K562 (cell line): ENCODE measurements at regions not wholly inside any gene's neighbourhood (a gene's known extent, or its start where the extent isn't known, plus 50 kb on each side); places are given as distances from the start of the nearest gene placed in this dataset.

Source experiments
- BHLHE40 ChIP-seq: IDR thresholded peaks from 2 replicates; pipeline ENCODE4 v1.6.1; 2011; ENCODE audit warnings: low read length, improper control_type of control experiment
- KAT2B ChIP-seq: IDR thresholded peaks from one replicate; pipeline ENCODE4 v1.6.1; 2012; ENCODE audit warnings: low read depth, mild to moderate bottlenecking, control low read depth, inconsistent platforms, low read length, moderate library complexity
- NELFE ChIP-seq: IDR thresholded peaks from 2 replicates; pipeline ENCODE4 v1.6.1; 2011; ENCODE audit warnings: mild to moderate bottlenecking; ENCODE audit not compliant: insufficient read depth, insufficient read length
- NFIC ChIP-seq: fragments of 450-650 bp; IDR thresholded peaks from 2 replicates; pipeline ENCODE4 v1.6.1; 2017; ENCODE audit warnings: mild to moderate bottlenecking, inconsistent platforms
- POLR2A ChIP-seq: fragments of 450-650 bp; conservative IDR thresholded peaks from 2 replicates; pipeline ENCODE4 v1.6.1; 2016
- SIN3A ChIP-seq, 2 experiments: fragments of 150-350 bp in 1 of 2; IDR thresholded peaks; 2 replicates each; pipeline ENCODE4 v1.6.1; 2011 to 2016; ENCODE audit warnings: borderline replicate concordance in 2 of 2, low read depth in 2 of 2, low read length in 2 of 2, mild to moderate bottlenecking in 2 of 2, moderate library complexity in 2 of 2; ENCODE audit not compliant: control insufficient read depth in 1 of 2
- USF1 ChIP-seq: sonication (generic); formaldehyde crosslinking; IDR thresholded peaks from 2 replicates; pipeline ENCODE4 v1.9.0; 2022; ENCODE audit warnings: mild to moderate bottlenecking, missing genetic modification reagents
- ZNF583 ChIP-seq: fragments of 250-450 bp; sonication (Bioruptor Pico); IDR thresholded peaks from 2 replicates; pipeline ENCODE4 v1.4.0; 2020
- TF ChIP-seq, protein P1 (sequence below): fragments of 250-450 bp; sonication (Bioruptor Pico); IDR thresholded peaks from 2 replicates; pipeline ENCODE4 v1.8.0; 2022; ENCODE audit warnings: moderate library complexity, mild to moderate bottlenecking, inconsistent platforms
- TF ChIP-seq, protein P2 (sequence below), 3 experiments: IDR thresholded peaks in 2 of 3; conservative IDR thresholded peaks in 1 of 3; 2 replicates each; pipeline ENCODE4 v1.5.1; 2011 to 2012; ENCODE audit warnings: low read length in 3 of 3, mild to moderate bottlenecking in 3 of 3, control low read depth in 2 of 3, improper control_type of control experiment in 1 of 3, inconsistent platforms in 1 of 3, low read depth in 1 of 3, mixed read lengths in 1 of 3, moderate library complexity in 1 of 3; ENCODE audit not compliant: insufficient read depth in 2 of 3
- TF ChIP-seq, protein P3 (sequence below), 3 experiments: fragments of 200-800 bp in 1 of 3; fragments of 250-450 bp in 1 of 3; fragments of 450-650 bp in 1 of 3; sonication (Bioruptor Pico) in 1 of 3; sonication (Bioruptor generic) in 1 of 3; formaldehyde crosslinking in 1 of 3; IDR thresholded peaks; 2 replicates each; pipeline versions ENCODE4 v1.6.1 to v1.8.0; 2016 to 2022; ENCODE audit warnings: mild to moderate bottlenecking in 2 of 3, missing genetic modification characterization in 2 of 3, missing compliant biosample characterization in 1 of 3, moderate library complexity in 1 of 3

DNA sequence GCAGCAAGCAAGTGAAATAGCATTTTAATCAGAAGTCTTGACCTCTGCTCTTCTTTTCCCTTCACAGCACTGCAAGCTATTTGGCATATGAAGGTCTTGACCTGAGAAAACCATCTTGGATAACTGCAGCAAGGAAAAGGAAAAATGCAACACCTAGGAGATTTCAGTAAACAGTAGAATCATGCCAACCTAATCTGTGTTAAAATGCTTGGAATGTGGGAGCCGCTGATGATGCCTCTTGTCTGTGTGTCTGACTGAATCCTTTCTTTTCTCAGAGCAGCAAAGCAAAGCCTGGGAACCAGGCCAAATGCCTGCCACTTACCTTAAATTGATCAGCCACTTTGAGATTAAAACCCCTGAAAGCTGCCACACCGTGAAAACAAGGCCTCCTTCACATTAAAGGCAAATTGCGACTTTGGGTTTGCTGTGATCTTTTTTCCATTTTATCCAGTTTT lies 80.4 kb upstream of the CDK6 start:
- TF ChIP-seq POLR2A (no peak), NELFE (no peak), BHLHE40 (no peak), NFIC (no peak), USF1 (CRISPR knock-in tag) (no peak), ZNF583 (CRISPR knock-in tag) (no peak), KAT2B (no peak), SIN3A (IDR thresholded peaks at IDR 0.05; ENCODE audit: borderline replicate concordance in 2 of 2, control insufficient read depth in 1 of 2, low read depth in 2 of 2, low read length in 2 of 2) (no peak)
- TF ChIP-seq, protein P1, sequence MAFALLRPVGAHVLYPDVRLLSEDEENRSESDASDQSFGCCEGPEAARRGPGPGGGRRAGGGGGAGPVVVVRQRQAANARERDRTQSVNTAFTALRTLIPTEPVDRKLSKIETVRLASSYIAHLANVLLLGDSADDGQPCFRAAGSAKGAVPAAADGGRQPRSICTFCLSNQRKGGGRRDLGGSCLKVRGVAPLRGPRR: no peak
- TF ChIP-seq, protein P2, sequence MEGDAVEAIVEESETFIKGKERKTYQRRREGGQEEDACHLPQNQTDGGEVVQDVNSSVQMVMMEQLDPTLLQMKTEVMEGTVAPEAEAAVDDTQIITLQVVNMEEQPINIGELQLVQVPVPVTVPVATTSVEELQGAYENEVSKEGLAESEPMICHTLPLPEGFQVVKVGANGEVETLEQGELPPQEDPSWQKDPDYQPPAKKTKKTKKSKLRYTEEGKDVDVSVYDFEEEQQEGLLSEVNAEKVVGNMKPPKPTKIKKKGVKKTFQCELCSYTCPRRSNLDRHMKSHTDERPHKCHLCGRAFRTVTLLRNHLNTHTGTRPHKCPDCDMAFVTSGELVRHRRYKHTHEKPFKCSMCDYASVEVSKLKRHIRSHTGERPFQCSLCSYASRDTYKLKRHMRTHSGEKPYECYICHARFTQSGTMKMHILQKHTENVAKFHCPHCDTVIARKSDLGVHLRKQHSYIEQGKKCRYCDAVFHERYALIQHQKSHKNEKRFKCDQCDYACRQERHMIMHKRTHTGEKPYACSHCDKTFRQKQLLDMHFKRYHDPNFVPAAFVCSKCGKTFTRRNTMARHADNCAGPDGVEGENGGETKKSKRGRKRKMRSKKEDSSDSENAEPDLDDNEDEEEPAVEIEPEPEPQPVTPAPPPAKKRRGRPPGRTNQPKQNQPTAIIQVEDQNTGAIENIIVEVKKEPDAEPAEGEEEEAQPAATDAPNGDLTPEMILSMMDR (IDR thresholded peaks at IDR 0.05 in 2 of 3, conservative IDR thresholded peaks at IDR 0.05 in 1 of 3; ENCODE audit: insufficient read depth in 2 of 3, low read depth in 1 of 3, low read length in 3 of 3): no peak
- TF ChIP-seq, protein P3, sequence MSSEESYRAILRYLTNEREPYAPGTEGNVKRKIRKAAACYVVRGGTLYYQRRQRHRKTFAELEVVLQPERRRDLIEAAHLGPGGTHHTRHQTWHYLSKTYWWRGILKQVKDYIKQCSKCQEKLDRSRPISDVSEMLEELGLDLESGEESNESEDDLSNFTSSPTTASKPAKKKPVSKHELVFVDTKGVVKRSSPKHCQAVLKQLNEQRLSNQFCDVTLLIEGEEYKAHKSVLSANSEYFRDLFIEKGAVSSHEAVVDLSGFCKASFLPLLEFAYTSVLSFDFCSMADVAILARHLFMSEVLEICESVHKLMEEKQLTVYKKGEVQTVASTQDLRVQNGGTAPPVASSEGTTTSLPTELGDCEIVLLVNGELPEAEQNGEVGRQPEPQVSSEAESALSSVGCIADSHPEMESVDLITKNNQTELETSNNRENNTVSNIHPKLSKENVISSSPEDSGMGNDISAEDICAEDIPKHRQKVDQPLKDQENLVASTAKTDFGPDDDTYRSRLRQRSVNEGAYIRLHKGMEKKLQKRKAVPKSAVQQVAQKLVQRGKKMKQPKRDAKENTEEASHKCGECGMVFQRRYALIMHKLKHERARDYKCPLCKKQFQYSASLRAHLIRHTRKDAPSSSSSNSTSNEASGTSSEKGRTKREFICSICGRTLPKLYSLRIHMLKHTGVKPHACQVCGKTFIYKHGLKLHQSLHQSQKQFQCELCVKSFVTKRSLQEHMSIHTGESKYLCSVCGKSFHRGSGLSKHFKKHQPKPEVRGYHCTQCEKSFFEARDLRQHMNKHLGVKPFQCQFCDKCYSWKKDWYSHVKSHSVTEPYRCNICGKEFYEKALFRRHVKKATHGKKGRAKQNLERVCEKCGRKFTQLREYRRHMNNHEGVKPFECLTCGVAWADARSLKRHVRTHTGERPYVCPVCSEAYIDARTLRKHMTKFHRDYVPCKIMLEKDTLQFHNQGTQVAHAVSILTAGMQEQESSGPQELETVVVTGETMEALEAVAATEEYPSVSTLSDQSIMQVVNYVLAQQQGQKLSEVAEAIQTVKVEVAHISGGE (CRISPR knock-in tag; IDR thresholded peaks at IDR 0.05): no peak
